ENCODE measurements at regions not wholly inside any gene's neighbourhood (a gene's known extent, or its start where the extent isn't known, plus 50 kb on each side); places are given as distances from the start of the nearest gene placed in this dataset.
A peak's percentile ranks its signal among the peaks of the same experiment; 100 is the strongest.

- Histone ChIP-seq H3K27ac (replicated peaks in 1 of 4) (peak overlapping the region; percentile 5 to 49 (median 32)), H3K36me3 (no peaks in the 10 kb centered on the region)
- intact Hi-C loops (cut with DNase I) = no loop called here
Measured at GRCh38 chr7:25557379-25557917, 329.2 kb upstream of the NPVF start.

GRCh38 chr7:25557930-25558329 is 329.6 kb upstream of the NPVF start:
- TF ChIP-seq POLR2A (IDR thresholded peaks at IDR 0.05; ENCODE audit: low read depth) = no peak
- no peak for TF ChIP-seq EP300 (IDR thresholded peaks at IDR 0.05)
- TF ChIP-seq CTCF (IDR thresholded peaks at IDR 0.05) = no peak
- TF ChIP-seq POLR2AphosphoS5 (IDR thresholded peaks at IDR 0.05) = no peak
- H3K27ac ChIP-seq (replicated peaks in 1 of 4) = peak overlapping the region; percentile 1 to 49 (median 32)
- no peak for DNase-seq (ENCODE audit: extremely low spot score)
- no peaks in the 10 kb centered on the region for H3K27me3 ChIP-seq
- H3K9me3 ChIP-seq = no peaks in the 10 kb centered on the region
- no peaks in the 10 kb centered on the region for H3K36me3 ChIP-seq
- 45% methylated on average over 4 of the region's 4 CpGs for WGBS
- intact Hi-C loops (cut with DNase I) = no loop called here
- H3K4me1 ChIP-seq = peaks cover 2 to 52% (median 50%) of the 10 kb centered on the region in 4 donors
- H3K4me3 ChIP-seq = no peak overlapping the region

More at GRCh38 chr7:25557379-25557917, 329.2 kb upstream of the NPVF start:
- 41% methylated on average over 8 of the region's 8 CpGs for WGBS
- no peaks in the 10 kb centered on the region for H3K27me3 ChIP-seq
- DNase-seq (ENCODE audit: extremely low spot score) = no peak
- no peaks in the 10 kb centered on the region for H3K9me3 ChIP-seq
- H3K4me3 ChIP-seq = no peak overlapping the region
- TF ChIP-seq POLR2AphosphoS5 (IDR thresholded peaks at IDR 0.05) (peak in 1 of 2 donors; percentile 62), CTCF (IDR thresholded peaks at IDR 0.05) (no peak), POLR2A (IDR thresholded peaks at IDR 0.05; ENCODE audit: low read depth) (no peak), EP300 (IDR thresholded peaks at IDR 0.05) (no peak)
- peaks cover 0 to 47% (median 46%) of the 10 kb centered on the region in 4 donors for H3K4me1 ChIP-seq

- no peak for TF ChIP-seq POLR2A (IDR thresholded peaks at IDR 0.05; ENCODE audit: low read depth)
- TF ChIP-seq POLR2AphosphoS5 (IDR thresholded peaks at IDR 0.05) = no peak
- TF ChIP-seq EP300 (IDR thresholded peaks at IDR 0.05) = no peak
- TF ChIP-seq CTCF (IDR thresholded peaks at IDR 0.05) = no peak
- Histone ChIP-seq H3K4me3 (no peak overlapping the region), H3K27ac (replicated peaks in 1 of 4) (no peak overlapping the region), H3K4me1 (peaks cover 2 to 55% (median 51%) of the 10 kb centered on the region in 4 donors), H3K27me3 (no peaks in the 10 kb centered on the region), H3K36me3 (no peaks in the 10 kb centered on the region), H3K9me3 (no peaks in the 10 kb centered on the region)
- WGBS = 94% methylated on average over 3 of the region's 3 CpGs
- intact Hi-C loops (cut with DNase I) = no loop called here
- no peak for DNase-seq (ENCODE audit: extremely low spot score)
Measured at GRCh38 chr7:25558605-25559004, 330.3 kb upstream of the NPVF start.

GRCh38 chr7:25559581-25560367 is 331.5 kb upstream of the NPVF start:
- WGBS = 84% methylated on average over 16 of the region's 16 CpGs
- Histone ChIP-seq H3K4me3 (no peak overlapping the region), H3K27ac (replicated peaks in 1 of 4) (no peak overlapping the region), H3K36me3 (no peaks in the 10 kb centered on the region), H3K4me1 (peaks cover 2 to 58% (median 53%) of the 10 kb centered on the region in 4 donors), H3K27me3 (no peaks in the 10 kb centered on the region), H3K9me3 (no peaks in the 10 kb centered on the region)
- no peak for TF ChIP-seq EP300 (IDR thresholded peaks at IDR 0.05)
- TF ChIP-seq CTCF (IDR thresholded peaks at IDR 0.05) = no peak
- TF ChIP-seq POLR2A (IDR thresholded peaks at IDR 0.05; ENCODE audit: low read depth) = no peak
- intact Hi-C loops (cut with DNase I) = no loop called here
- DNase-seq (ENCODE audit: extremely low spot score) = no peak
